ENCODE measurements at regions not wholly inside any gene's neighbourhood (a gene's known extent, or its start where the extent isn't known, plus 50 kb on each side); places are given as distances from the start of the nearest gene placed in this dataset.
"Not testable (repeated sequence)": the region's sequence is repeated elsewhere in the genome, so short reads cannot be mapped to it uniquely, and the experiment has no call there.

DNA sequence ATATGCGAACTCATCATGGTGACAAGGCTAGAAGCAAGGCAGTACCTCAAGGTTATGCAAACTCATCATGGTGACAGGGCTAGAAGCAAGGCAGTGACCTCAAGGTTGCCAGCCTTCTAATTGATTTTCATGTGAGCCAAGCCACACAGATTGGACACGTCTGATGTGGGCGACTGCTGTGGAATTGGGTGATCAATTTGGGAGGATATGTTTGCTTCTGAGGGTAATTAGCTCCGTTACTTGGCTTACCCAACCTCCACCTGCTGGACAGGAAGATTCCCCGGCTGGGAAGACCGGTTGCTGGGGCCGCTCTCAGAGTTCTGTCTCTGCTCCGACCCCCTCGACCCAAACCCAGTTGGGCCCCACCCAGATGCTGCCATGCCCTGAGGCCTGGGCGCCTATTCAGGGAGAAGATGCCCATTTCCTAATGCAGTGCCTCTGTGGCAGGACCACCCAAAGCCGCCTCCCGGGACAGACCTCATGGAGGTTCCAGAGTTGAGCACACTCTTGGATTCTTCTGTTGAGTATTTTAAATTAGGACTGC is 69.9 kb upstream of the SHANK2 start:
- ATAC-seq (no peak), DNase-seq (no peak)
- intact Hi-C loops (cut with micrococcal nuclease), result no loop called here

DNA sequence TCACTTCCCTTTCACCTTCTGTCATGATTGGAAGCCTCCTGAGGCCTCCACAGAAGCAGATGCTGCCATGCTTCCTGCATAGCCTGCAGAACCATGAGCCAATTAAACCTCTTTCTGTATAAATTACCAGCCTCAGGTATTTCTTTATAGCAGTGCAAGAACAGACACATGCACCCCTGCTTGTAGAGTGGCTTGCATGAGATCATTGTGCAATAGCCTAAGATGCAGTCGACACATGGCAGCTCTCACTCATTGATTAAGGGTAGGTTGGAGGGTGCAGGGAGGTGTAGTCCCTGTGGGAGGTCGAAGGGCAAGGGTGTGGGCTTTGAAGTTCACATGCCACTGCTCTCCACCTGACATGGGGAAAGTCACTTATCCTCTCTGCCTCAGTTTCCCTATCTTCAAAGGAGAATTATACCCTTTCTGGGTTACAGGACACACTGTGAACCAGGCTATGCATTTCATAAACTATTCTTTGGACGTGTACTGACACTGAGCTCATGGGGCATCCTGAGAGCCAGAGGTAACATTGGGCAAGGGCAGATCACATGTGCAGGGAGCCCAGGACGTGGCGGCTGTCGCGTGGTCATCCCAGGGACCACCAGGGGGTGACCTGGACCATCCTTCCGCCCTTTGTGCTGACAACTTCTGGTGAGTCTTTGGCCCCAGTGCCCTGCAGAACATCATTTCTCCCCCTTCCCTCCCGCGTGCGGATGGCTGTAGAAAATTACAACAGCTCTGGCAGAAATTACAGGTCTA is 69.2 kb upstream of the SHANK2 start:
- ATAC-seq (no peak), DNase-seq (no peak)
- intact Hi-C loops (cut with micrococcal nuclease), result no loop called here

DNA sequence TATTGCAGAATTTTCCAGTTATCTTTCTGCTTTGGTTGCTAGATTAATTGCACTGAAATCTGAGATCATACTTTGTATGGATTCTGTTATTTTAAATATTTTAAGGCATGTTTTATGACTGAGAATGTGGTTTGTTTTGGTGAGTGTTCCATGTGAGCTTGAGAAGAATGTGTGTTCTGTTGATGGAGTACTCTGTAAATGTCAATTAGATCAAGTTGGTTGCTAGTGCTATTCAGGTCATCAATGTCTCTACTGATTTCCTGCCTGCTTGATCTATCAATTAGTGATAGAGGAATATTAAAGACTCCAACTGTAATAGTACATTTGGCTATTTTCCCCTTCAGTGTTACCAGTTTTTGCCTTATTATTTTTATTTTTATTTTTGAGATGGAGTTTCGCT is 64.3 kb upstream of the SHANK2 start:
- intact Hi-C loops (cut with micrococcal nuclease), result no loop called here
- ATAC-seq (no peak), DNase-seq (no peak)

DNA sequence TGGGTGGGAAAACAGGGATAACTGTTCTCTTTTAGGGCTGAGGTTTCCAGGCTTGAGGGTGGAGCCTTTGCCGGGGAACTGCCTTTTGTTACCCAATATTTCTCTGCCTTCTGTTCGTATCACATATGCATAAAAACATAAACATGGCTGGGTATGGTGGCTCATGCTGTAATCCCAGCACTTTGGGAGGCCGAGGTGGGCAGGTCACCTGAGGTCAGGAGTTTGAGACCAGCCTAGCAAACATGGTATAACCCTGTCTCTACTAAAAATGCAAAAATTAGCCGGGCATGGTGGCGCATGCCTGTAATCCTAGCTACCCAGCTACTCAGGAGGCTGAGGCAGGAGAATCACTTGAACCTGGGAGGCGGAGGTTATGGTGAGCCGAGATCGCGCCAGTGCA is 60.2 kb upstream of the SHANK2 start:
- DNase-seq; intact Hi-C loops (cut with micrococcal nuclease); ATAC-seq: not testable (repeated sequence)

DNA sequence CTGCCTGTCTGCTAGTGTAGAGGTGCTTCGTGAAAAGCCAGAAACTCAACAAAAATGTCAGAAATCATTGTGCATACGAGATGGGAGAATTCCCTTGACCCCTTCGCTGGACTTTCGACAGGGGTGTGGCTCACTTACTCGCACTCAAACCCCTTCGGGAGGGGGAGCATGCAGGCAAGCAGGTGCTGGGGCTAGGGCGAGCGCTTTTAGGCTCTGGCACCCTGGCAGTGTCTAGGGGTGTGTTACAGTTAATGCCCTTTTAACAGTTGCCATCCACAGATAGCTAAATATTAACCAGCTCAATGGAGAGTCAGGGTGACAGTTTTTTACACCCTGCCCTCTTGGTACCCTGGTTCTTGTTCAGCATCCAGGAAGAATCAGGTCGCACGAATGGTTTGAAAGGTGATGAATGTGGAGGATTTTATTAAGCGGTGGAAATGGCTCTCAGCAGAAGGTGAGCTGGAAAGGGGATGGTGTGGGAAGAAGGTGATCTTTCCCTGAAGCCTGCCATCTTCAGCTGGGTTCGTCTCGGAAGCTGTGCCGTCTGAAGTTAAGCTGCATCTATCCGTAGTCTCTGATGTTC is 59.6 kb upstream of the SHANK2 start:
- intact Hi-C loops (cut with micrococcal nuclease), result no loop called here
- DNase-seq (no peak), ATAC-seq (no peak)

DNA sequence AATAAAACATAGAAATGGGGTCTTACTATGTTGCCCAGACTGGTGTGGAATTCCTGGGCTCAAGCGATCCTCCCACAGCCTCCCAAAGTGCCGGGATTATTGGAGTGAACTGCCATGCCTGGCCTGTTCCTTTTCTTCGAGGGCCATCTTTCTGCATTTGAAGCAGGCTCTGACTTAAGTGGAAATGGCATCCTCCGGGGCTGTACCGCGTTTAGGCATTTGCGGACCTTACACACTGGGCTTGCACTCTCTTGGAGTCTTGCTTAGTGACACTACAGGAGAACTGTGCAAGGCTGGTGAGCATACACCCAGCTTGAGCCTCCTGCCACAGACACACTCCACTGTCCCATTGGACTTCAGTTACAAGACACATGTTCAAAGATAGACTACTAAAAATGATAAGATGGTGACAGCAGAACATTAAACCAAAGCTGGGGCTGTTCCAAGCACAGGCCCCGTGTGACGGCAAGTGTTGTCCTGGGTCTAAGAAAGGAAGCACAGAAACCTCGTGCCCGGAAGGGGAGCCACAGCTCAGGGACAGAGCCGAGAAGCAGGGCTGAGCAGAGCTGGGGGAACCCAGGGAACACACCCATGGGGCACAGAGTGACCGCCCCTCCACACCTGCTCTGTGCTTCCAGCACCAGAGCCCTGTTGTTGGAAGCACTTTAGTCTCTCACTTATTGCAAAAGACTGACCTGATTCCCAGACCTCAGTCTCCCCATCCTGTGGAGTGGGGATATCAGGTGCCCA is 59.0 kb upstream of the SHANK2 start:
- DNase-seq (no peak), ATAC-seq (no peak)
- intact Hi-C loops (cut with micrococcal nuclease), result no loop called here

DNA sequence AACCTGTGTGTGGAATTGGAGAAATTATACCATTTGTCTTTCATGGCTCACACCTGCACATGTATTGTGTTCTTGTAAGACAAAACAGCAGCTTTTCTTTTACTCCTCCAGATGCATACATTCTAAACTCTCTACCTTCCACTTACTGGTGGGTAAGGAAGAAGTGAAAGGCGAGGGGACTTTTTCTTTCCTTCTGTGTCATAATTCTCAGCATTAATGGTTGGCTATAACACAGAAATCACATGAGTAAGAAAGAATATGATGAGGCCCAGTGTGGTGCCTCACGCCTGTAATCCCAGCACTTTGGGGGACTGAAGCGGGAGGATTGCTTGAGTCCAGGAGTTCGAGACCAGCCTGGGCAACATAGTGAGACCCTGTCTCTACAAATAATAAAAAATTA is 57.8 kb upstream of the SHANK2 start:
- ATAC-seq, result no peak
- no peak for DNase-seq
- intact Hi-C loops (cut with micrococcal nuclease), result no loop called here

DNA sequence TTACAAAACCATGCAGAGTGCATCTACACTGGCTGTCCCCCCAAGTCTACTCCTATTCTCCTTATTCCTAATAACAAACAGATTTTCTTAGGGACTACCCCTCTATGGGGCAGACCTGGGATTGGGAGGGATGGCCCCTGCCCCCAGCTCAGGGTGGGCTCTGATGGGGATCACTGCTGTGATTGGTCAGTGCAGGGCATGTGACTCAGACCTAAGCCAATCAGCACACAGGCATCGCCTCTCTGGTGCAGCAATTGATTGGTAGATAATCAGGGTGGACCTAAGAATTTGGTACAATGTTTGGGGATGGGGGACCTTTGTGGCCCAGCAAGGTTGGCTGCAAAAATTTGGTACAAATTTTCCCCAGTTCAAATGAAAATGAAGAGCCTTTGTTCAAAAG is 57.2 kb upstream of the SHANK2 start:
- intact Hi-C loops (cut with micrococcal nuclease), result no loop called here
- DNase-seq, result no peak
- ATAC-seq, result no peak

DNA sequence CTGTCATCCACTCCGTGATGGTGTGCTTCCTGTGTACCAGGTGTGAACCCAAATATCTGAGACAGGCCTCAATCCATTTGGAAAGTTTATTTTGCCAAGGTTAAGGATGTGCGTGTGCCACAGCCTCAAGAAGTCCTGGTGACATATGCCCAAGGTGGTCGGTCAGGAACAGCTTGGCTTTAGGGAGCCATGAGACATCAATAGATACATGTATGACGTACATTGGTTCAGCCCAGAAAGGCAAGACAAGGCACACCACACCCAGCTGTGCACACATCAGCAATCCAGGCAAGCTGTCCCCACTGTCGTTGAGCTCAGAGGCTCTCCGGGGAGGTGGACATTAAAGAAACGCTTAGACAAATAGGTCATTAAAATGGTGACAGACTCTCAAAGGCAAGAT is 56.8 kb upstream of the SHANK2 start:
- DNase-seq (no peak), ATAC-seq (no peak)
- intact Hi-C loops (cut with micrococcal nuclease), result no loop called here

DNA sequence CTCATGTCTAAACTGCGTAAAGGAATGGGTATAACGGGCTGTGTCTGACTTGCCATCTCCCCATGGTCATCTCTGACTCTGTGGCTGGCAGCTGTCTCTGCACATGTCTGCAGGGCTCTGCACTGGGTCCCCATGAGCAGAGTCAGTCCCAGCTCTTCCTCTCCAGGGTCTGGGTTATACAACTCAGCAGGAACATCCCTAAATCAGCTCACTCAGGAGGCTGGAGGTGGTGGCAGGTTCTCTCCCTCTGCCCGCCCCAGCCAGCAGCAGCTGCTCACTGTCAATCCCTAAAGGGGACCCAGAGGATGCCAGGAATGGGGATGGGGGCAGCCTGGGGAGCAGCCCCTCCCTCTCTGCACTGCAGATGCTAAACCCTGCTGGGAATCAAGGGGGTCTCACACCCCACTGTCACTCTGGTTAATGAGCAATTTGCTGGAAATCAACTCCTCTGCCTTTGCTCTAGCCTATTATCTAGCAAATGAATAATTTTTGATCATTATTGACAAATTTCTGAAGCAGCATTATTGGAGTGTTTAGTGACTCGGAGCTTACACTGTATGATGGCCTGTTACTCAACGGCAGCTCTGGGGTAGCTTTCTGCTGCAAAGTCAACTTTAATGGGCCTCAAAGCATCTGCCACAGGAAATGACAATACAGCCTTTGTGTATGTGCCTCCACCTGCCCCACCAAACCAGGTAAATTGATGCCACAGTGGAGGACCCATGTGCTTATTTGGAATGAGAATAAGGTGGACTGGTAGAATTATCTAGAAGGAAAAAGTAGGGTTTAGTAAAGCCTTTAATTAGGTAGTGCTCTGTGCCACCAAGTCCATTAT is 55.7 kb upstream of the SHANK2 start:
- DNase-seq (no peak), ATAC-seq (no peak)
- intact Hi-C loops (cut with micrococcal nuclease), result no loop called here

DNA sequence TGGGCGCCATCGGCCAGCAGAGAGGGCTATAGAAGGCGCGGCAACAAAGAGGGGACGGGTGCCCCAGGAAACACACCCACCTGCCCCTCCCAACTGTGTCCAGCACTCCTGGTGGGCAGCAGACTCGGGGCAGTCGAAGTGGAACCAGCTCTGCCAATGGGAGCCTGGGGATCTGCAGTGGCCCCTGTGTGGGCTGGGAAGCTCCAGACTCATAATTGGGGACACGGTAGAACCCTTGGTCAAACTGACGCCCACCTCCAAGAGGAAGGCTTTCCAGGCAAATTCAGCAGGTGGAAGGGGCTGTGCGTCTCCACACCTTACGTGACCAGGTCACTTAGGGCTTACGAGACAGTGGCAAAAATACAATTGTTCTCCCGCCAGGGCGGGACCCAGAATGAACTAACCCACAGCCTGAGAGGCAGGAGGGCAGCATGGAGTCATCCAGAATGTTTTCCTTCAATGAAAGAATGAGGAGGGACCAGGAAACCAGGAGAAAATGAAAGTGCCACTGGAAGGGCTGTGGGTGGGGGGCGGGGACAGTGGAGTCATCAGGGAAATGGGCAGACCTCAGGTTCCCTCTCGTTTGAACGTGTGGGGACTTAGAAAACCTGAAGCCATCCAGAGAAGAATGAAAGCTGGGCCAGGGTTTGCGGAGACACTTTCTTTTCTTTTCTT is 53.2 kb upstream of the SHANK2 start:
- DNase-seq (no peak), ATAC-seq (no peak)
- intact Hi-C loops (cut with micrococcal nuclease), result no loop called here

DNA sequence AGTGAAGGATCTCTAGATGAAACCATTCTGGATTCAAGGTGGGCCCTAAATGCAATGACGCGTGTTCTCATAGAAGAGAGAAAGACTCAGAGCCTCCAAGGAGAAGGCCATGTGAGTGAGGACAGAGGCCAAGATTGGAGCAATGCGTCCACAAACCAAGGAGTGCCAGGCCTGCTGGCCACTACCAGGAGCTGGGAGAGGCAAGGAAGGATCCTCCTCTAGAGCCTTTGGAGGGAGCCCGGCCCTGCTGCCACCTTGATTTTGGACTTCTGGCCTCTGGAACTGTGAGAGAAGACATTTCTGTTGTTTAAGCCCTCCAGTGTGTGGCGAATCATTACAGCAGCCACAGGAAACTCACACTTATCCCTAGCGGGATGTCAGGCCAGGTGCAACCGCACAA is 52.7 kb upstream of the SHANK2 start:
- intact Hi-C loops (cut with micrococcal nuclease), result no loop called here
- DNase-seq, result no peak
- no peak for ATAC-seq

DNA sequence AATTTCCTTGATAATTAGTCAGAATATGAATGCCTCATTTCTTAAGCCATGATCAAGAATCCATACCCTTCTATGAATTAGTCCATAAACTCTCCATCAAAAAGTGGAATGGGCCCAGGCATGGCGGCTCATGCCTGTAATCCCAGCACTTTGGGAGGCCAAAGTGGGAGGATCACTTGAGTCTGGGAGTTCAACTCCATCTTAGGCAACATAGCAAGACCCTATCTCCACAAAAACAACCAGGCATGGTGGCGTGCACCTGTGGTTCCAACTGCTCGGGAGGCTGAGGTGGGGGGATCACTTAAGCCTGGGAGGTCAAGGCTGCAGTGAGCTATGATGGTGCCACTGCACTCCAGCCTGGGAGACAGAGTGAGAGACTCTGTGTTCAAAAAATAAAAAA is 52.1 kb upstream of the SHANK2 start:
- DNase-seq, result no peak
- intact Hi-C loops (cut with micrococcal nuclease), result no loop called here
- ATAC-seq, result no peak

DNA sequence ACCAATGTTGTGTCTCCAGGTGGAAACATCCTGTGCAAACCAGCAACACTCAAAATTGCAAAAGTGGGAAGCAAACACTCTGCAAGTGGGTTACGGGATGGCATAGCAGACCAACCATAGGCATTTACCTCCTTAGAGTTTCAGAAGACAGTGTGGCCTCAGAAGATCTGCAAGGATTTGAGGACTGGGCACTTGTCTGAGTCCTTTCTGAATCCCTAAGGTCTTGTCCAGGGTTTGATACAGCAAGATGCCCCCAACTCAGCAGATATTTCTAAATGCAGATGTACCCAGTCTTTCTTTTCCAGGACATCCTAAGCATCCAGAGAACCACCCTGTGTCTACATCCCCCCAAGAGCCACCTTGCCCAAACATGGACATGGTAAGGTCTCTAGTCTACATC is 51.7 kb upstream of the SHANK2 start:
- intact Hi-C loops (cut with micrococcal nuclease), result no loop called here
- ATAC-seq (no peak), DNase-seq (no peak)

DNA sequence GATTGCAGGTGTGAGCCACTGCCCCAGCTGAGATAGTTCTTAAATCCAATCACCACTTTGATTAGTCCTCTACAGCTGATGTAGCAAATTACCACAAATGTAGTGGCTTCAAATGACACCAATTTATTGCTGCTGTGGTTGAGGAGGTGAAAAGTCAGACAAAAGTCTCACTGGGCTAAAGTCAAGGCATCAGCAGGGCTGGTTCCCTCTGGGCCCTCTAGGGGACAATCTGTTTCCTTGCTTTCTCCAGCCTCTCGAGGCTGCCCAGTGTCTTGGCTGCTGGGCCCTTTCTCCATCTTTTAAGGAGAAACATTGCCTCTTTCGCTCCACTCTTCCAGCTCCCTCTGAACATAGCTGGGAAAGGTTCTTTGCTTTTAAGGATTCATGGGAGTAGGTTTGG is 50.5 kb upstream of the SHANK2 start:
- intact Hi-C loops (cut with micrococcal nuclease), result no loop called here
- no peak for ATAC-seq
- no peak for DNase-seq

DNA sequence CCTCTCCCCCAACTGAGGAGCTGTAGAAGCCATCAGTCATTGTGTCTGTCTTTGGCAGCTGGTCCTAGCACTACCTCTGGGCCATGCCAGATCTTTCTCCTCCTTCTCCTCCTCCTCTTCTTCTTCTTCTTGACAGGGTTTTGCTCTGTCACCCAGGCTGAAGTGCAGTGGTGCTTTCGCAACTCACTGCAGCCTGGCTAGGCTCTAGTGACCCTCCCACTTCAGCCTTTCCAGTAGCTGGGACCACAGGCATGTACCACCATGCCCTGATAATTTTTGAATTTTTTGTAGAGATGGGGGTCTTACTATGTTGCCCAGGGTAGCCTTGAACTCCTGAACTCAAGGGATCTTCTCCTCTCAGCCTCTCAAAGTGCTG is 50.1 kb upstream of the SHANK2 start:
- ATAC-seq, result no peak
- intact Hi-C loops (cut with micrococcal nuclease), result no loop called here
- DNase-seq, result no peak

Data from left ventricle myocardium superior (tissue), 1 donor.